Tibial artery (tissue), 4 donors: ENCODE measurements at regions not wholly inside any gene's neighbourhood (a gene's known extent, or its start where the extent isn't known, plus 50 kb on each side); places are given as distances from the start of the nearest gene placed in this dataset.

Experiments used
- DNase-seq, 2 donors: peaks; one replicate each; pipeline ENCODE4 v3.0.0-alpha.2; 2019
- H3K27ac ChIP-seq, 2 donors: fragments of 200-600 bp; sonication (generic) in 1 of 2; 1 replicate in 1 of 2; 2 replicates in 1 of 2; pipeline ENCODE4 v1.5.1; 2018 to 2019; ENCODE audit warnings: mild to moderate bottlenecking in 1 of 2
- H3K27me3 ChIP-seq, 2 donors: fragments of 200-600 bp; sonication (generic) in 1 of 2; one replicate each; pipeline versions ENCODE4 v1.5.1 to v1.6.0; 2016 to 2019
- H3K36me3 ChIP-seq, 3 donors: fragments of 200-600 bp; sonication (generic) in 2 of 3; one replicate each; pipeline ENCODE4 v1.5.1; 2016 to 2019; ENCODE audit warnings: mild to moderate bottlenecking in 2 of 3
- H3K4me1 ChIP-seq, 4 donors: fragments of 200-600 bp; sonication (generic) in 2 of 4; 1 replicate in 3 of 4; 2 replicates in 1 of 4; pipeline ENCODE4 v1.5.1; 2016 to 2019
- H3K4me3 ChIP-seq, 2 donors: fragments of 200-600 bp; sonication (generic) in 1 of 2; 1 replicate in 1 of 2; 2 replicates in 1 of 2; pipeline ENCODE4 v1.5.1; 2018 to 2019; ENCODE audit warnings: mild to moderate bottlenecking in 2 of 2
- H3K9me3 ChIP-seq, 3 donors: fragments of 200-600 bp; sonication (generic) in 1 of 3; one replicate each; pipeline ENCODE4 v1.5.1; 2016 to 2019
- intact Hi-C: fragments of 100-400 bp; cut with DNase I; formaldehyde crosslinking; loops from one replicate; pipeline ENCODE4 v1.15.0; 2023; ENCODE audit warnings: low total_unique reads
- TF ChIP-seq, protein P1 (sequence below), 2 experiments: fragments of 200-600 bp in 1 of 2; fragments of 450-650 bp in 1 of 2; IDR thresholded peaks; one replicate each; pipeline ENCODE4 v1.5.1; 2017 to 2019; ENCODE audit warnings: antibody characterized with exemption in 2 of 2, mild to moderate bottlenecking in 1 of 2, moderate library complexity in 1 of 2

GRCh38 chr5:126062398-126063221, 360.6 kb upstream of the GRAMD2B start:
- H3K27ac ChIP-seq, result no peak overlapping the region
- intact Hi-C loops, result no loop called here

GRCh38 chr5:126065061-126065460, 358.1 kb upstream of the GRAMD2B start:
- Histone ChIP-seq H3K4me3 (no peak overlapping the region), H3K27ac (no peak overlapping the region), H3K36me3 (no peaks in the 10 kb centered on the region), H3K4me1 (no peaks in the 10 kb centered on the region), H3K27me3 (no peaks in the 10 kb centered on the region), H3K9me3 (no peaks in the 10 kb centered on the region)
- TF ChIP-seq, protein P1, sequence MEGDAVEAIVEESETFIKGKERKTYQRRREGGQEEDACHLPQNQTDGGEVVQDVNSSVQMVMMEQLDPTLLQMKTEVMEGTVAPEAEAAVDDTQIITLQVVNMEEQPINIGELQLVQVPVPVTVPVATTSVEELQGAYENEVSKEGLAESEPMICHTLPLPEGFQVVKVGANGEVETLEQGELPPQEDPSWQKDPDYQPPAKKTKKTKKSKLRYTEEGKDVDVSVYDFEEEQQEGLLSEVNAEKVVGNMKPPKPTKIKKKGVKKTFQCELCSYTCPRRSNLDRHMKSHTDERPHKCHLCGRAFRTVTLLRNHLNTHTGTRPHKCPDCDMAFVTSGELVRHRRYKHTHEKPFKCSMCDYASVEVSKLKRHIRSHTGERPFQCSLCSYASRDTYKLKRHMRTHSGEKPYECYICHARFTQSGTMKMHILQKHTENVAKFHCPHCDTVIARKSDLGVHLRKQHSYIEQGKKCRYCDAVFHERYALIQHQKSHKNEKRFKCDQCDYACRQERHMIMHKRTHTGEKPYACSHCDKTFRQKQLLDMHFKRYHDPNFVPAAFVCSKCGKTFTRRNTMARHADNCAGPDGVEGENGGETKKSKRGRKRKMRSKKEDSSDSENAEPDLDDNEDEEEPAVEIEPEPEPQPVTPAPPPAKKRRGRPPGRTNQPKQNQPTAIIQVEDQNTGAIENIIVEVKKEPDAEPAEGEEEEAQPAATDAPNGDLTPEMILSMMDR (IDR thresholded peaks at IDR 0.05), result no peak
- intact Hi-C loops, result no loop called here
- DNase-seq, result no peak

More at GRCh38 chr5:126062398-126063221, 360.6 kb upstream of the GRAMD2B start:
- Histone ChIP-seq H3K4me3 (no peak overlapping the region), H3K36me3 (no peaks in the 10 kb centered on the region), H3K9me3 (no peaks in the 10 kb centered on the region), H3K4me1 (no peaks in the 10 kb centered on the region), H3K27me3 (no peaks in the 10 kb centered on the region)
- TF ChIP-seq, protein P1 (IDR thresholded peaks at IDR 0.05), result no peak
- no peak for DNase-seq

- intact Hi-C loops, result no loop called here
- TF ChIP-seq, protein P1 (IDR thresholded peaks at IDR 0.05), result no peak
- H3K36me3 ChIP-seq, result no peaks in the 10 kb centered on the region
- H3K4me1 ChIP-seq, result no peaks in the 10 kb centered on the region
- no peak for DNase-seq
- H3K27ac ChIP-seq, result no peak overlapping the region
- H3K27me3 ChIP-seq, result no peaks in the 10 kb centered on the region
- H3K4me3 ChIP-seq, result no peak overlapping the region
- H3K9me3 ChIP-seq, result no peaks in the 10 kb centered on the region
Measured at GRCh38 chr5:126066836-126067235, 356.4 kb upstream of the GRAMD2B start.

GRCh38 chr5:126067404-126067803, 355.8 kb upstream of the GRAMD2B start:
- Histone ChIP-seq H3K4me1 (no peaks in the 10 kb centered on the region), H3K36me3 (no peaks in the 10 kb centered on the region), H3K27ac (no peak overlapping the region), H3K4me3 (no peak overlapping the region), H3K9me3 (no peaks in the 10 kb centered on the region), H3K27me3 (no peaks in the 10 kb centered on the region)
- no peak for DNase-seq
- intact Hi-C loops, result no loop called here
- TF ChIP-seq, protein P1 (IDR thresholded peaks at IDR 0.05), result no peak

- Histone ChIP-seq H3K27me3 (no peaks in the 10 kb centered on the region), H3K36me3 (no peaks in the 10 kb centered on the region), H3K27ac (no peak overlapping the region), H3K4me3 (no peak overlapping the region), H3K4me1 (no peaks in the 10 kb centered on the region), H3K9me3 (peaks cover 0 to 9% (median 0%) of the 10 kb centered on the region in 3 donors)
- intact Hi-C loops, result no loop called here
- TF ChIP-seq, protein P1 (IDR thresholded peaks at IDR 0.05), result no peak
- DNase-seq, result no peak
Measured at GRCh38 chr5:126069329-126069728, 353.9 kb upstream of the GRAMD2B start.
